GM12878 (cell line): ENCODE measurements at regions not wholly inside any gene's neighbourhood (a gene's known extent, or its start where the extent isn't known, plus 50 kb on each side); places are given as distances from the start of the nearest gene placed in this dataset.

Experiments
- ATAC-seq: fragments of 200-7000 bp; cut with Tn5 transposase; 3 replicates; pipeline ENCODE4 v1.9.1; 2020; ENCODE audit warnings: mild to moderate bottlenecking, moderate library complexity
- BruUV-seq: library from RNA; stranded (reverse); fragments of 400-500 nt; replicated peaks from 2 replicates; lab custom pipeline; 2021; lab: Mats Ljungman, UMichigan
- CTCF ChIA-PET: fragments of 300-600 bp; sonication (Branson Sonifier 250); formaldehyde crosslinking; extraction: SDS; loops from one replicate; lab custom pipeline; 2021; ENCODE audit warnings: inconsistent platforms; lab: Yijun Ruan, JAX
- POLR2A ChIA-PET: fragments of 350-600 bp; formaldehyde crosslinking; extraction: SDS; loops from one replicate; lab custom pipeline; 2021; ENCODE audit warnings: inconsistent platforms; lab: Charles Lee
- RAD21 ChIA-PET: fragments of 300-600 bp; sonication (Branson Sonifier 250); formaldehyde crosslinking; loops from one replicate; lab custom pipeline; 2023; ENCODE audit warnings: antibody characterized with exemption; ENCODE audit not compliant: unreplicated experiment; lab: Charles Lee
- SMC1A ChIA-PET: fragments of 300-600 bp; sonication (Branson Sonifier 250); formaldehyde crosslinking; loops from one replicate; lab custom pipeline; 2023; ENCODE audit not compliant: unreplicated experiment, uncharacterized antibody; lab: Charles Lee
- DNase-seq: peaks from one replicate; pipeline ENCODE4 v3.0.0-alpha.2; 2011; ENCODE audit warnings: low read depth, low spot score
- FAIRE-seq: peaks from 3 replicates; lab custom pipeline; 2011; peaks lifted over from hg19 to GRCh38; lab: Jason Lieb, UNC
- H2AFZ ChIP-seq: 2 replicates; pipeline ENCODE4 v1.6.0; 2011; ENCODE audit warnings: low read depth, low read length, control low read depth; ENCODE audit not compliant: control insufficient read depth
- H3K27ac ChIP-seq: 2 replicates; pipeline ENCODE4 v1.5.1; 2011; ENCODE audit warnings: control low read depth; ENCODE audit not compliant: control insufficient read depth, insufficient read depth
- H3K27me3 ChIP-seq, 2 experiments: replicated peaks in 1 of 2; 2 replicates each; pipeline versions ENCODE4 v1.6.0 to v1.6.1; 2011; ENCODE audit warnings: low read length in 1 of 2; ENCODE audit not compliant: control insufficient read depth in 2 of 2, insufficient read depth in 2 of 2
- H3K36me3 ChIP-seq, 2 experiments: 2 replicates each; pipeline ENCODE4 v1.5.1; 2011; ENCODE audit warnings: low read length in 1 of 2; ENCODE audit not compliant: control insufficient read depth in 2 of 2, insufficient read depth in 2 of 2
- H3K4me1 ChIP-seq: 2 replicates; pipeline ENCODE4 v1.6.1; 2011; ENCODE audit warnings: mild to moderate bottlenecking, low read length, moderate library complexity, mixed read lengths; ENCODE audit not compliant: control insufficient read depth, insufficient read depth
- H3K4me2 ChIP-seq: 2 replicates; pipeline ENCODE4 v1.6.0; 2011; ENCODE audit warnings: control low read depth; ENCODE audit not compliant: control insufficient read depth, insufficient read depth
- H3K4me3 ChIP-seq: fragments of 200-600 bp; sonication (generic); 2 replicates; pipeline ENCODE4 v1.5.1; 2016
- H3K79me2 ChIP-seq: 2 replicates; pipeline ENCODE4 v1.6.0; 2011; ENCODE audit warnings: low read length; ENCODE audit not compliant: control insufficient read depth, insufficient read depth
- H3K9ac ChIP-seq: 2 replicates; pipeline ENCODE4 v1.8.0; 2011; ENCODE audit warnings: low read length, control low read depth, mixed read lengths; ENCODE audit not compliant: control insufficient read depth, insufficient read depth
- H3K9me3 ChIP-seq: replicated peaks from 3 replicates; pipeline ENCODE4 v1.5.1; 2011; ENCODE audit warnings: mild to moderate bottlenecking, low read length; ENCODE audit not compliant: control insufficient read depth, insufficient read depth
- H4K20me1 ChIP-seq: 2 replicates; pipeline ENCODE4 v1.6.0; 2011; ENCODE audit not compliant: control insufficient read depth, insufficient read depth
- ASH2L ChIP-seq: fragments of 300-600, 200-600 bp; sonication (generic); IDR thresholded peaks from 2 replicates; pipeline ENCODE4 v1.6.1; 2017; ENCODE audit warnings: low read depth, mild to moderate bottlenecking, borderline replicate concordance
- ATF7 ChIP-seq: fragments of 450-650 bp; IDR thresholded peaks from 2 replicates; pipeline ENCODE4 v1.6.1; 2016; ENCODE audit warnings: low read depth, mild to moderate bottlenecking
- CBX5 ChIP-seq: sonication (generic); IDR thresholded peaks from 2 replicates; pipeline ENCODE4 v1.6.1; 2016; ENCODE audit warnings: low read depth, moderate library complexity, mild to moderate bottlenecking, inconsistent platforms
- CREB1 ChIP-seq: IDR thresholded peaks from 2 replicates; pipeline ENCODE4 v1.6.1; 2012; ENCODE audit warnings: low read depth, mild to moderate bottlenecking, inconsistent platforms
- CTCF ChIP-seq, 3 experiments: IDR thresholded peaks in 2 of 3; conservative IDR thresholded peaks in 1 of 3; 2 replicates each; pipeline ENCODE4 v1.5.1; 2011; ENCODE audit warnings: low read depth in 3 of 3, low read length in 3 of 3, mild to moderate bottlenecking in 3 of 3, control low read depth in 2 of 3, moderate library complexity in 2 of 3, inconsistent platforms in 1 of 3, mixed read lengths in 1 of 3; ENCODE audit not compliant: control insufficient read depth in 2 of 3, insufficient read depth in 1 of 3; ENCODE audit errors: extremely low read depth in 1 of 3
- EED ChIP-seq: sonication (generic); IDR thresholded peaks from 2 replicates; pipeline ENCODE4 v1.6.1; 2016; ENCODE audit warnings: antibody characterized with exemption, low read depth
- KDM1A ChIP-seq: fragments of 200-600 bp; sonication (generic); IDR thresholded peaks from 2 replicates; pipeline ENCODE4 v1.6.1; 2016; ENCODE audit warnings: borderline replicate concordance
- LARP7 ChIP-seq: fragments of 450-650 bp; IDR thresholded peaks from 2 replicates; pipeline ENCODE4 v1.6.1; 2017; ENCODE audit warnings: mild to moderate bottlenecking
- MEF2B ChIP-seq: fragments of 450-650 bp; IDR thresholded peaks from 2 replicates; pipeline ENCODE4 v1.6.1; 2018; ENCODE audit warnings: mild to moderate bottlenecking, moderate library complexity; ENCODE audit not compliant: partially characterized antibody, poor library complexity, severe bottlenecking
- MTA3 ChIP-seq: IDR thresholded peaks from 2 replicates; pipeline ENCODE4 v1.6.1; 2012; ENCODE audit warnings: low read length, inconsistent platforms, borderline replicate concordance
- NBN ChIP-seq: fragments of 450-650 bp; IDR thresholded peaks from 2 replicates; pipeline ENCODE4 v1.6.1; 2016
- NRF1 ChIP-seq: conservative IDR thresholded peaks from 2 replicates; pipeline ENCODE4 v1.6.1; 2011; ENCODE audit warnings: mild to moderate bottlenecking, low read depth, low read length, improper control_type of control experiment
- POLR2AphosphoS5 ChIP-seq: IDR thresholded peaks from 2 replicates; pipeline ENCODE4 v1.6.1; 2011; ENCODE audit warnings: mild to moderate bottlenecking, low read length, inconsistent platforms
- RCOR1 ChIP-seq: conservative IDR thresholded peaks from 2 replicates; pipeline ENCODE4 v1.6.1; 2012; ENCODE audit warnings: low read depth, low read length, improper control_type of control experiment
- RELA ChIP-seq: fragments of 450-650 bp; IDR thresholded peaks from 2 replicates; pipeline ENCODE4 v1.8.0; 2014; ENCODE audit warnings: borderline replicate concordance; ENCODE audit not compliant: partially characterized antibody
- SMAD5 ChIP-seq: IDR thresholded peaks from 2 replicates; pipeline ENCODE4 v1.6.1; 2016; ENCODE audit warnings: antibody characterized with exemption, low read depth
- SP1 ChIP-seq: IDR thresholded peaks from one replicate; pipeline ENCODE4 v1.6.1; 2011; ENCODE audit warnings: low read depth, low read length
- USF2 ChIP-seq: IDR thresholded peaks from 2 replicates; pipeline ENCODE4 v1.6.1; 2011; ENCODE audit warnings: low read depth, low read length, improper control_type of control experiment, borderline replicate concordance
- ZNF24 ChIP-seq: fragments of 450-650 bp; IDR thresholded peaks from 2 replicates; pipeline ENCODE4 v1.6.1; 2017; ENCODE audit warnings: antibody characterized with exemption, mild to moderate bottlenecking
- WGBS: methylation state at CpG from one replicate; pipeline ENCODE4 v1.1.6; 2016; ENCODE audit warnings: low lambda C conversion rate; ENCODE audit not compliant: insufficient replicate concordance, insufficient coverage; ENCODE audit errors: missing lambda C conversion rate; 5-methylcytosine and 5-hydroxymethylcytosine counted together
- in situ Hi-C: fragments of 300-500 bp; cut with MboI; formaldehyde crosslinking; loops from 9 replicates; pipeline ENCODE4 v1.14.3; 2018; ENCODE audit warnings: mixed read lengths
- intact Hi-C: fragments of 100-400 bp; cut with micrococcal nuclease; formaldehyde crosslinking; loops from one replicate; pipeline ENCODE4 v1.14.2; 2022; ENCODE audit not compliant: unreplicated experiment
- TF ChIP-seq, protein P1 (sequence below): IDR thresholded peaks from 2 replicates; pipeline ENCODE4 v1.6.1; 2012; ENCODE audit warnings: low read depth, low read length, improper control_type of control experiment
- TF ChIP-seq, protein P2 (sequence below): fragments of 450-650 bp; formaldehyde crosslinking; IDR thresholded peaks from 2 replicates; pipeline ENCODE4 v1.5.0; 2022; ENCODE audit warnings: mild to moderate bottlenecking, missing genetic modification characterization

DNA sequence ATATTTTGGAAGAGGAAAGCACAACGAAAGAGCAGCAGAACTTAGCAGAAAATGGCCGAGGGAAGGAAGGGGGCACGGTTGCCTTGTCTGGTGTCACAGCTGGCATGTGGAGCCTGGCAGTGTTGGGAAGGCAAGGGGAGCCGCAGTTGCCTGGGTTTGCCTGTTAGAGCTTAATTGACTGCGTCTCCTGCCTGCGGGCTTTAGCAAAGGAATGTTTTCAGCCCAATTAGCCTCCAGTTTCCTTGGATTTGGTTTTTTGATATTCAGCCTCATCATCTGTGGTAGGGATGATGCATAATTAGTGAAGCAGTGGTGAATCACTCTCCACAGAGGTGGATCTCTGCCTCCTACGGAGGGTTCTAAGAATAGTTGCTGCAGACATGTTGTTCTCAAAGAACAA lies 832.6 kb downstream of the QKI start (continued):
- TF ChIP-seq CTCF (IDR thresholded peaks at IDR 0.05 in 2 of 3, conservative IDR thresholded peaks at IDR 0.05 in 1 of 3; ENCODE audit: control insufficient read depth in 2 of 3, extremely low read depth in 1 of 3, insufficient read depth in 1 of 3, low read depth in 3 of 3, low read length in 3 of 3) (no peak), NBN (no peak), LARP7 (no peak), EED (no peak)
- TF ChIP-seq, protein P1, sequence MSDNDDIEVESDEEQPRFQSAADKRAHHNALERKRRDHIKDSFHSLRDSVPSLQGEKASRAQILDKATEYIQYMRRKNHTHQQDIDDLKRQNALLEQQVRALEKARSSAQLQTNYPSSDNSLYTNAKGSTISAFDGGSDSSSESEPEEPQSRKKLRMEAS, result no peak
- TF ChIP-seq, all 136 proteins: peak for 0

DNA sequence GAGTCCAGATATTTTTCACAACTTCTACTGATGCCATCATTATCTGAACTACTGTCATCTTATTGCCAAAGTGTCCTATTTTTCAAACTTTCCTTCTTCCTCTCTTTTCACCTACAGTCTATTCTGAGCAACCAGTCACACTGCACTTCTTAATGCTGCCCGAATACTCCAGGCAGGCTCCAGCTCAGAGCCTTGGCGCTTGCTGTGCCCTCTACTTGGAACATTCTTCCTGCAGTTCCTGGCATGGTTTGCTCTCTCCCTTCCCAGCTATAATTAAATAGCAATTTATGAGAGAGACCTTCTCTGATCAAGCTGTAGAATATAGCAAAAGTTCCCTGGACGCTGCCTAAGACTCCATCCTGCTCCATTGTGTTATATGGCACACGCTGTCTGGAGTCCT lies 831.6 kb downstream of the QKI start:
- no TSS peak for BruUV-seq
- no peak overlapping the region for H3K4me2 ChIP-seq
- no peaks in the 10 kb centered on the region for H3K9me3 ChIP-seq
- ChIA-PET RAD21 (no interaction called here), CTCF (no interaction called here), SMC1A (no interaction called here), POLR2A (no interaction called here)
- no peak for ATAC-seq
- intact Hi-C loops, result no loop called here
- no peak overlapping the region for H3K9ac ChIP-seq
- WGBS, result 5% methylated on average over 4 of the region's 4 CpGs
- FAIRE-seq, result no peak
- no peak overlapping the region for H3K4me3 ChIP-seq
- no peak overlapping the region for H3K27ac ChIP-seq
- H2AFZ ChIP-seq, result no peak overlapping the region
- DNase-seq, result no peak
- no peaks in the 10 kb centered on the region for H3K79me2 ChIP-seq
- in situ Hi-C loops, result no loop called here
- no peaks in the 10 kb centered on the region for H3K27me3 ChIP-seq
- H4K20me1 ChIP-seq, result no peaks in the 10 kb centered on the region
- no peaks in the 10 kb centered on the region for H3K36me3 ChIP-seq
- H3K4me1 ChIP-seq, result no peaks in the 10 kb centered on the region
- TF ChIP-seq NRF1, result no peak
- TF ChIP-seq ZNF24, result no peak
- TF ChIP-seq, protein P2, sequence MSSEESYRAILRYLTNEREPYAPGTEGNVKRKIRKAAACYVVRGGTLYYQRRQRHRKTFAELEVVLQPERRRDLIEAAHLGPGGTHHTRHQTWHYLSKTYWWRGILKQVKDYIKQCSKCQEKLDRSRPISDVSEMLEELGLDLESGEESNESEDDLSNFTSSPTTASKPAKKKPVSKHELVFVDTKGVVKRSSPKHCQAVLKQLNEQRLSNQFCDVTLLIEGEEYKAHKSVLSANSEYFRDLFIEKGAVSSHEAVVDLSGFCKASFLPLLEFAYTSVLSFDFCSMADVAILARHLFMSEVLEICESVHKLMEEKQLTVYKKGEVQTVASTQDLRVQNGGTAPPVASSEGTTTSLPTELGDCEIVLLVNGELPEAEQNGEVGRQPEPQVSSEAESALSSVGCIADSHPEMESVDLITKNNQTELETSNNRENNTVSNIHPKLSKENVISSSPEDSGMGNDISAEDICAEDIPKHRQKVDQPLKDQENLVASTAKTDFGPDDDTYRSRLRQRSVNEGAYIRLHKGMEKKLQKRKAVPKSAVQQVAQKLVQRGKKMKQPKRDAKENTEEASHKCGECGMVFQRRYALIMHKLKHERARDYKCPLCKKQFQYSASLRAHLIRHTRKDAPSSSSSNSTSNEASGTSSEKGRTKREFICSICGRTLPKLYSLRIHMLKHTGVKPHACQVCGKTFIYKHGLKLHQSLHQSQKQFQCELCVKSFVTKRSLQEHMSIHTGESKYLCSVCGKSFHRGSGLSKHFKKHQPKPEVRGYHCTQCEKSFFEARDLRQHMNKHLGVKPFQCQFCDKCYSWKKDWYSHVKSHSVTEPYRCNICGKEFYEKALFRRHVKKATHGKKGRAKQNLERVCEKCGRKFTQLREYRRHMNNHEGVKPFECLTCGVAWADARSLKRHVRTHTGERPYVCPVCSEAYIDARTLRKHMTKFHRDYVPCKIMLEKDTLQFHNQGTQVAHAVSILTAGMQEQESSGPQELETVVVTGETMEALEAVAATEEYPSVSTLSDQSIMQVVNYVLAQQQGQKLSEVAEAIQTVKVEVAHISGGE, result no peak
- no peak for TF ChIP-seq USF2
- TF ChIP-seq RCOR1, result no peak
- no peak for TF ChIP-seq ASH2L
- no peak for TF ChIP-seq SP1
- no peak for TF ChIP-seq CBX5
- no peak for TF ChIP-seq CREB1
- no peak for TF ChIP-seq SMAD5
- no peak for TF ChIP-seq MTA3
- TF ChIP-seq KDM1A, result no peak
- no peak for TF ChIP-seq MEF2B
- TF ChIP-seq ATF7, result no peak
- no peak for TF ChIP-seq RELA
- no peak for TF ChIP-seq POLR2AphosphoS5
